Activated CD8-positive, alpha-beta T cell treated with anti-CD3 and anti-CD28 coated beads, Interleukin-2, amount 10 ng/mL, durations not matched to agents 7 days and 5 days (primary cell): ENCODE measurements at regions not wholly inside any gene's neighbourhood (a gene's known extent, or its start where the extent isn't known, plus 50 kb on each side); places are given as distances from the start of the nearest gene placed in this dataset.

ENCODE experiments used
- ATAC-seq: fragments of 150-1000 bp; cut with Tn5 transposase; one replicate; pipeline ENCODE4 v1.10.0; 2021; ENCODE audit warnings: moderate library complexity
- CTCF ChIA-PET: fragments of 350-600 bp; sonication (Branson Sonifier 250); formaldehyde crosslinking; loops from one replicate; lab custom pipeline; 2021; ENCODE audit warnings: antibody characterized with exemption; lab: Charles Lee
- POLR2A ChIA-PET: fragments of 350-600 bp; sonication (Branson Sonifier 250); formaldehyde crosslinking; loops from one replicate; lab custom pipeline; 2021; ENCODE audit warnings: antibody characterized with exemption; lab: Charles Lee
- DNase-seq: peaks from one replicate; pipeline ENCODE4 v3.0.0-alpha.2; 2020
- H3K27ac Mint-ChIP-seq: one replicate; pipeline ENCODE4 v1.8.0; 2021; ENCODE audit warnings: mild to moderate bottlenecking, mixed read lengths
- H3K27me3 Mint-ChIP-seq: one replicate; pipeline ENCODE4 v1.8.0; 2021; ENCODE audit warnings: low read depth, mixed read lengths
- H3K36me3 Mint-ChIP-seq: one replicate; pipeline ENCODE4 v1.8.0; 2021; ENCODE audit warnings: low read depth, mixed read lengths
- H3K4me1 Mint-ChIP-seq: one replicate; pipeline ENCODE4 v1.8.0; 2021; ENCODE audit warnings: low read depth, mixed read lengths
- H3K4me3 Mint-ChIP-seq: one replicate; pipeline ENCODE4 v1.8.0; 2021; ENCODE audit warnings: mild to moderate bottlenecking, mixed read lengths
- H3K9me3 Mint-ChIP-seq: one replicate; pipeline ENCODE4 v1.8.0; 2022; ENCODE audit warnings: mixed read lengths; ENCODE audit not compliant: insufficient read depth

DNA sequence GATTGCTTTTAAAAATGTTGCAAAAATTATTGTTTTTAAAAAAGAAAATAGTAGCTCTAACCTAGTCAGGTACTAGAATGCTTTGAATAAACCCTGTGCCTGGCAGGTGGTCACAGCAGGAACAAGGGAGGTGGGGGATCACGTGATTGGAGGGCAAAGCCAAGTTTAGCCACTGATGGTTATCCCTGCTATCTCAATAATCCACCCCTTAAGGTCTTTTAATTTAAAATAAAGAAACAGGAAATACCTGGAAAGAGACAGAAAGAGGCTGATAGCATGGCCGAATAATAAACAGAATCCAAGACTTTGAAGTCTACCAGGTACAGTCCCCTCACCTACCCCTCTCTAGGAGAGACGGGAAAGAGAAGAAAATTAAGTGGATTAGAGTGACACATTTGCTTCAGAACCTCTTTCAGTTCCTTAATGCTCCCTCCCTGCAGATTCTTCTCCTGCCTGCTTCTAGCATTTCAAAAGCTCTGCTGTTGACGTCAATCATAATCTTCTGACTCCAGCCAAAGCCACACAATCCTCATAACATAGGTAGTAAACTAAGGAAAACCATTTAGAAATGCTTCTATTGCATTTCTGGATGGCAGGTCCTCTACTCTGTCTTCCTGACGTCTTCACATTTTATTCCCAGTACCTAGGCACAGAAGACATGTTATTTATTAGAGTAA lies 303.4 kb upstream of the MME start:
- Mint-ChIP-seq H3K4me3 (no peak overlapping the region), H3K27ac (no peak overlapping the region), H3K27me3 (no peaks in the 10 kb centered on the region), H3K36me3 (no peaks in the 10 kb centered on the region), H3K4me1 (no peaks in the 10 kb centered on the region), H3K9me3 (no peaks in the 10 kb centered on the region)
- ATAC-seq (no peak), DNase-seq (no peak)
- ChIA-PET CTCF (no interaction called here), POLR2A (no interaction called here)

DNA sequence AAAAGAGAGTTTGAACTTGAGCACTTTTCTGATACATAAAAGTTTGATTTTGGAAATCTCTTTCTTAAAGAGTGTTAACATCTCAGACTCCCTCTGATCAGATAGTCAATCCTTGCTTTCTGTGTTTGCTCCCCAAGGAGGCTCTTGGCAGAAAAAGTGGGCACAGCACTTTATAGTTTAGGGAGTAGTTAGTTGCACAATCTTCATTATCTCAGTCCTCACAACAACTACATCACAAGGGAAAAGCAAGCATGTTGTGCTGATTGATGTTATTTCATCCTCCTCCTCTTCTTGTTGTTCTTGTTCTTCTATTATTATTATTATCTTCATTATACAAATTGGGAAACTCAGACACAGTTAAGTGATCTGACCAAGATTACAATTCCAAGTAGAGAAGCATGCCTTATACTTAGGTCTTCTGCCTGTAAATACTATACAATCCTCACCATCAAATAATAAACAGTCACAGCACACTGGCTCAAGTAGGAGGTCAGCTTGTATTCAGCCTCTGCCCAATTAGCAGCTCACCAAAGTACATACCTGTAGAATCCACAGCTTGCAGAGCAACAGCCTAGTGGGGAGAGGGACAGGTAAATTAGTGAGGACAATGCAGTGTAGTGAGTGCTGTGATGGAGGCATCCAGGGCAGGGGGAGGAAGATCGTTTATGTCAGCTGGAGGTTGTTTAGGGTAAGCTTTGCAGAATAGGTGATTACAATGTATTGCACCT lies 304.1 kb upstream of the MME start:
- Mint-ChIP-seq H3K4me1 (no peaks in the 10 kb centered on the region), H3K27me3 (no peaks in the 10 kb centered on the region), H3K4me3 (no peak overlapping the region), H3K9me3 (no peaks in the 10 kb centered on the region), H3K27ac (no peak overlapping the region), H3K36me3 (no peaks in the 10 kb centered on the region)
- CTCF ChIA-PET, result no interaction called here
- DNase-seq (no peak), ATAC-seq (no peak)
- POLR2A ChIA-PET, result no interaction called here

DNA sequence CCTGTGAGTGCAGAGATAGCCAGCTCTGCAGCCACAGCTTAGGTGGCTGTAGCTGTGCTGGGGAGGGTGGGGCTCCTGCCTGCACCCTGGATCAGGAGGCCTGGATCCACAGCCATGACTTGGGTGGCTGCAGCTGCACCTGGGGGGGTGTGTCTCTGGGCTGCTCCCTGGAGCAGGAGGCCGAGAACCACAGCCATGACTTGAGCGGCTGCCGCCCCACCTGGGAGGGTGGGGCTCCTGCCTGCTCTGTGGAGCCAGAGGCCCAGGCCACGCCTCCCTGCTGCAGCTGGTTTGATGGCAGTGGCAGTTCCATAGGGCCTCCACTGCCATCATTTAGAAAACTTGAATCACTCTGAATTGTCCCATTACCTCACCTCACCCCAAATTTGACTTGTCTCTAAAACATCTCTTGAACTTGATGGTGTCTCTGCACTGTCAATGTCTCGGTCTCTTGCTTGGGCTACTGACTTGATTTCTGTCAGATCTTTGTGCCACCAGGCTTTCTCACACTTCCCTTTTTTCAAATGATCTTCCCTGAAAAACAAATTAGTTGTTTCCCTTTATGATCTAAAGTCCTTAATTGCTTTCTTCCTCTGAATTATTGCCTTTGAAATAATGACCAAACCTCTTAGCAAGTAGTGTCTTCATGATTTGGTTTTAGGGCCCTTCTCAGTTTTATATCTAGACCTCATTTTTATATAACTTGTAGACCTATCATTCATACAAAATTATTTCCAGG lies 313.2 kb upstream of the MME start:
- H3K27ac Mint-ChIP-seq, result no peak overlapping the region
- ATAC-seq, result no peak
- H3K36me3 Mint-ChIP-seq, result no peaks in the 10 kb centered on the region
- H3K27me3 Mint-ChIP-seq, result no peaks in the 10 kb centered on the region
- DNase-seq, result no peak
- no peak overlapping the region for H3K4me3 Mint-ChIP-seq
- H3K4me1 Mint-ChIP-seq, result no peaks in the 10 kb centered on the region
- ChIA-PET POLR2A (no interaction called here), CTCF (no interaction called here)
- H3K9me3 Mint-ChIP-seq, result no peaks in the 10 kb centered on the region

DNA sequence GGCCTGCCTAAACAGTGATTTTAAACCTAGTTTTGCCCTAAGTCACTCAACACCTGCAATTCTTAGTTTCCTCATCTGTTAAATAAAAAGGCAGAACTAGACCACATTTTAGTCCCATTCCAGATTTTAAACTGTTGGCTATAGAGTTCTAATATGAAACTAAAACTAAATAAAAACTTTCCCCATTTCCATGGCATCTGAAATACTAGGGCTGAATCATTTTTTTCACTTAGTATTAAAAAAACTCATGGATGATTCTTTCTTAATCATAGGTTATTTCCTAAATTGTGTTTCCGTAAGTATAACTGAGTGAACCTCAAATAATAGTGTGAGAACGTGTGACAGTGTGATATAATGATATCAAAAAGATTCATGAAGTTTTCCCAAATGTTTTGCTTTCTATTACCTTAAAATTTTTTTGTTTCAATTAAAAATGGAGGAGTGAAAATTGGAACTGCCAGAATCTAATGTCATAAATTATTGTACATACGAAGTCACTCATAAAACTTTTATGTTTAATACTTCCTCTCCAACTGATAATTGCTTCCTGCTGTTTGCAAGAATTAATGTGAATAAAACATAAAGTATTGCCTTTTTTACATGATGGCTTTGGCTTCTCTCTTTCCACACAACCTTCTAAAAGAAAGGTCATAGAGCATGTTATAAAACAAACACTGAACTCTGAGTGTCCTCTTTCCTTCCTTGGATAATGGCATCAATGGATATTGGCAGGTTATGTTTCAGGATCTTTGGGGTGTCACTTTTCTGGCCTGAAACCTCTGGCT lies 315.1 kb upstream of the MME start:
- no peak for ATAC-seq
- CTCF ChIA-PET, result no interaction called here

DNA sequence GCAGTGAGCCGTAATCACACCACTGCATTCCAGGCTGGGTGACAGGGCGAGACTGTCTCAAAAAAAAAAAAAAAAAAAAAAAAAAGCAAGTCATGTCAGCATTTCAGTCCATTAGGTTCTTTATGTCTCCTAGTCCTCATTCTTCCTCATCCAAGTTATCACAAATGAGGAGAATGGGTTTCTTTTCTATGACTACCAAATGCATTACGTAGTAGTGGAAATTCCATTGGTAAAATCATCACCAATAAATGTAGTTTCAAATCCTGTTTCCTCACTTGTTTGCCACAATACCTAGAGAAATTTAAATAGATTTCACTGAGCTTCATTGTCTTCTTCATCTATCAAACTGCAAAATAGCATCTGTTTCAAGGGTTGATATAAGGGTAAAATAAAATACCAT lies 317.6 kb upstream of the MME start:
- Mint-ChIP-seq H3K4me3 (no peak overlapping the region), H3K4me1 (no peaks in the 10 kb centered on the region), H3K27me3 (no peaks in the 10 kb centered on the region), H3K9me3 (no peaks in the 10 kb centered on the region), H3K27ac (no peak overlapping the region), H3K36me3 (no peaks in the 10 kb centered on the region)
- no peak for DNase-seq
- no peak for ATAC-seq
- CTCF ChIA-PET, result no interaction called here
- POLR2A ChIA-PET, result no interaction called here

More for the DNA sequence above, 315.1 kb upstream of the MME start:
- POLR2A ChIA-PET, result no interaction called here
- H3K9me3 Mint-ChIP-seq, result no peaks in the 10 kb centered on the region
- no peaks in the 10 kb centered on the region for H3K4me1 Mint-ChIP-seq
- no peaks in the 10 kb centered on the region for H3K27me3 Mint-ChIP-seq
- no peaks in the 10 kb centered on the region for H3K36me3 Mint-ChIP-seq
- no peak overlapping the region for H3K27ac Mint-ChIP-seq
- H3K4me3 Mint-ChIP-seq, result no peak overlapping the region
- DNase-seq, result no peak

DNA sequence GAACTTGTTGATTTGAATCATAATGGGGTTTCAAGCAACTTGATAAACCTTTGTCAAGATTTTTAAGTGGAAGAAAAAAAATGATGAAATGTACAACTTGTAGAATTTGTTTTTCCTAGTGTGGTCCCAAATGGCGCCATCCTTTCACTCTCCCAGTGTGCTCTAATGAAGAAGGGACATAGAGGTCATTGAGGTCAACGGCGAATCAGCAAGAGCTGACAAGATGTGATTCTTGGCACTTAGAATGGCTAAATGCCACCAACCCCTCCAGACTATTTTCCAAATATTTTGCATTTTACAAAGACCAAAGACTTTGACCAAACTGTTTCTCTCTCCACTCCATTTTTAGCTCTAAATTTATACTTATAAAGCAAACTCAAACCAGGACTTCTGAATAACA lies 320.2 kb upstream of the MME start:
- no peaks in the 10 kb centered on the region for H3K27me3 Mint-ChIP-seq
- H3K9me3 Mint-ChIP-seq, result no peaks in the 10 kb centered on the region
- DNase-seq, result no peak
- no peak overlapping the region for H3K27ac Mint-ChIP-seq
- ChIA-PET CTCF (no interaction called here), POLR2A (no interaction called here)
- H3K36me3 Mint-ChIP-seq, result no peaks in the 10 kb centered on the region
- ATAC-seq, result no peak
- no peaks in the 10 kb centered on the region for H3K4me1 Mint-ChIP-seq
- no peak overlapping the region for H3K4me3 Mint-ChIP-seq

DNA sequence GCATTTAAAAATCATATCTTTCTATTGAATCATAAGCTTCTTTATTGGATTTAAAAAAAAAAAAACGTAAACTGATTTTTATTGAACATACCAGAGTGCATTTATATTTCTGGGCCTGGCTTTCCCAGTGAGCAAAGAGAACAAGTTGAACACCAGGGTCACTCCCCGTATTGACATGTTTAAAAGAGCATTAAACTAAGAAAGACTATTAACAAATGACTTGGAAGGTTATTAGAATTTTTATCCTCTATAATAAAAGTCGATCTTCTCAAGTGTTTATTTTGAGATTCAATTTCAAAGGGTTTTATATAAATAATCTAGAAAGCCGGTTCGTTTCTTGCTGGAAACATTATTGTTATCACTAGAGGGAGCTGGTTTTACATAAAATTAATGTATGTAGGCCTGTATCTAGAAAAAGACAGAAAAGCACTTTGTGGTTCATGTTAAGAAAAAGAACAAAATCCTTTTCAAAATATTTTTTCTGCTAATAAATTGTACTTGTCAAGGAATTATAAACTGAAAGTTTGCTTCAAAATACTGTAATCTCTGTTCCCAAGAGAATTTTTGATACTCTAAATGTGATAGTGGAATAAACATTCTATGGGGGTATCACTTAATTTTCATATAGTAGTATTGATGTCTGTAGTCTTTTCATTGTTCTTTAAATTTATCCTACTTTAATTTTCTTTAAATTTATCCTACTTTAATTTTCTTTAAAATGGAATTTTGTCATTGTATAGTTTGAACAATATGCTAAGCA lies 321.8 kb upstream of the MME start:
- H3K4me1 Mint-ChIP-seq, result no peaks in the 10 kb centered on the region
- H3K27me3 Mint-ChIP-seq, result no peaks in the 10 kb centered on the region
- DNase-seq (no peak), ATAC-seq (no peak)
- no peak overlapping the region for H3K27ac Mint-ChIP-seq
- H3K9me3 Mint-ChIP-seq, result no peaks in the 10 kb centered on the region
- CTCF ChIA-PET, result no interaction called here
- H3K4me3 Mint-ChIP-seq, result no peak overlapping the region
- POLR2A ChIA-PET, result no interaction called here
- H3K36me3 Mint-ChIP-seq, result no peaks in the 10 kb centered on the region

DNA sequence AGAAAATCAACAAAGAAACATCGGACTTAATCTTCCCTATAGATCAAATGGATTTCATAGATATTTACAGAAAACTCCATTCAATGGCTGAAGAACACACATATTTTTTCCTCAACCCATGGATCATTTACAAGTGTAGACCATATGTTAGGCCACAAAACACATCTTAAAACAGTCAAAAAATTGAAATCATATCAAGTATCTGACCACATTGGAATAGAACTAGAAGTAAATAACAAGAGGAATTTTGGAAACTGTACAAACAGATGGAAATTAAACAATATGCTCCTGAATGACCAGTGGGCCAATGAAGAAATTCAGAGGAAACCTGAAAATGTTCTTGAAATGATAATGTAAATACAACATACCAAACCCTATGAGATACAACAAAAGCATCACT lies 323.1 kb upstream of the GPR149 start:
- DNase-seq, result no peak
- POLR2A ChIA-PET, result no interaction called here
- no peaks in the 10 kb centered on the region for H3K36me3 Mint-ChIP-seq

DNA sequence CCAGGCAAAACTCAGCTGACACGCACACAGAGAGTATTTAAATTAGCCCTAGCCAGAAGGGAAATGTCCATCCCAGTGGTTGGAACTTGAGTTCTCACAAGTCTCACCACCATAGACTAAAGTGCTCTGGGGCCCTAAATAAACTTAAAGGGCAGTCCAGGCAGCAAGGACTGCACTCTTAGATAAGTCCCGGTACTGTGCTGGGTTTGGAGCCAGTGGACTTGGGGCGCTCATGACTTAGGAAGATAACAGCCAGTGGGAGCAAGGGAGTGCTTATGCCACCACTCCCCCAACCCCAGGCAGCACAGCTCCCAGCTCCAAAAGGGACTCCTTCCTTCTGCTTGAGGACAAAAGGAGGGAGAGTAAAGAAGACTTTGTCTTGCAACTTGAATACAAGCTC lies 319.5 kb upstream of the GPR149 start:
- Mint-ChIP-seq H3K9me3 (no peaks in the 10 kb centered on the region), H3K27me3 (no peaks in the 10 kb centered on the region), H3K4me1 (no peaks in the 10 kb centered on the region), H3K4me3 (no peak overlapping the region), H3K27ac (no peak overlapping the region), H3K36me3 (no peaks in the 10 kb centered on the region)
- DNase-seq (no peak), ATAC-seq (no peak)
- ChIA-PET CTCF (no interaction called here), POLR2A (no interaction called here)

More for the DNA sequence above, 323.1 kb upstream of the GPR149 start:
- H3K4me1 Mint-ChIP-seq, result no peaks in the 10 kb centered on the region
- no peak overlapping the region for H3K4me3 Mint-ChIP-seq
- no peak for ATAC-seq
- CTCF ChIA-PET, result no interaction called here
- H3K9me3 Mint-ChIP-seq, result no peaks in the 10 kb centered on the region
- H3K27ac Mint-ChIP-seq, result no peak overlapping the region
- H3K27me3 Mint-ChIP-seq, result no peaks in the 10 kb centered on the region

DNA sequence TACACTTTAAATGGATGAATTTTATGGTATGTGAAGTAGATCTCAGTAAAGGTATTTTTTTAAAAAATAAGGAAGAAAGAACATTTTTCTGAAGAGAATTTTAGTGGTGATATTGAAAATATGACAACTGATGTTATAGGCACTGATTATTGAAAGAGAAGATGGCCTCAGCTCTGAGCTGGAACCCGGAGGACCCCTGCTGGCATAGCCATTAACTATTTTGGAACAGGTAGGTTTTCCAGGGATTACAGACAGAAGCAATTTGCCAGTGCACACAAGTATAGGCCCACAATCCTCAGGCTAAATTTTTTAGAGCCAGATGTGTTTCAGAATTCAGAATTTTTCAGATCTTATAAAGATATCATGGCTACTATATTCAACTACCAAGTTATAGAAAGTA lies 315.9 kb upstream of the GPR149 start:
- Mint-ChIP-seq H3K27ac (no peak overlapping the region), H3K36me3 (no peaks in the 10 kb centered on the region), H3K4me1 (no peaks in the 10 kb centered on the region), H3K27me3 (no peaks in the 10 kb centered on the region), H3K4me3 (no peak overlapping the region), H3K9me3 (no peaks in the 10 kb centered on the region)
- POLR2A ChIA-PET, result no interaction called here
- CTCF ChIA-PET, result no interaction called here
- DNase-seq (no peak), ATAC-seq (no peak)

DNA sequence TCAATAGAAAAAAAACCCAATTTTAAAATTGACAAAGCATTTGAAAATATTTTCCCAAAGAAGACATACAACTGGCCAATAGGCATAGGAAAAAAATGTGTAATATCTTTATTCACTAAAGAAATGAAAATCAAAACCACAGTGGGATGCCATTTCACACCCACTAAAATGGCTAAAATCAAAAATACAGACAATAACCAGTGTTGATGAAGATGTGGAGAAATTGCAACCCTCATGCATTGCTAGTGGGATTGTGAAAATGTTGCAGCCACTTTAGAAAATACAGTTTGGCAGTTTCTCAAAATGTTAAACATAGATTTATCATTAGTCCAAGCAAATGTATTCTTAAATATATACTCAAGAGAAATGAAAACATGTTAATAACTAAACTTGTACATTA lies 315.1 kb upstream of the GPR149 start:
- DNase-seq (no peak), ATAC-seq (no peak)
- Mint-ChIP-seq H3K36me3 (no peaks in the 10 kb centered on the region), H3K27ac (no peak overlapping the region), H3K4me3 (no peak overlapping the region), H3K9me3 (no peaks in the 10 kb centered on the region), H3K4me1 (no peaks in the 10 kb centered on the region), H3K27me3 (no peaks in the 10 kb centered on the region)
- POLR2A ChIA-PET, result no interaction called here
- CTCF ChIA-PET, result no interaction called here
